GM18517 (cell line): ENCODE measurements at regions not wholly inside any gene's neighbourhood (a gene's known extent, or its start where the extent isn't known, plus 50 kb on each side); places are given as distances from the start of the nearest gene placed in this dataset.
"Not testable (repeated sequence)": the region's sequence is repeated elsewhere in the genome, so short reads cannot be mapped to it uniquely, and the experiment has no call there.

Experiments used
- ATAC-seq: cut with Tn5 transposase; IDR thresholded peaks from one replicate; pipeline ENCODE4 v1.9.1; 2021; ENCODE audit warnings: mild to moderate bottlenecking, moderate library complexity; ENCODE audit not compliant: unreplicated experiment

- ATAC-seq: no peak
Measured at GRCh38 chr7:110412614-110413013, 678.3 kb upstream of the LRRN3 start.

- no peak for ATAC-seq
Measured at GRCh38 chr7:110413038-110413437, 677.9 kb upstream of the LRRN3 start.

GRCh38 chr7:110417611-110418010 is 673.3 kb upstream of the LRRN3 start:
- ATAC-seq: no peak

GRCh38 chr7:110418659-110419280 is 672.2 kb upstream of the LRRN3 start:
- ATAC-seq: no peak

GRCh38 chr7:110420788-110421187 is 670.1 kb upstream of the LRRN3 start:
- no peak for ATAC-seq

GRCh38 chr7:110421490-110422241 is 669.3 kb upstream of the LRRN3 start:
- ATAC-seq: no peak

GRCh38 chr7:110432061-110432553 is 658.8 kb upstream of the LRRN3 start:
- no peak for ATAC-seq

GRCh38 chr7:110438926-110439325 is 652.0 kb upstream of the LRRN3 start:
- not testable (repeated sequence) for ATAC-seq

- peak; percentile 70 for ATAC-seq
Measured at GRCh38 chr7:110442381-110442837, 648.5 kb upstream of the LRRN3 start.

GRCh38 chr7:110446658-110447057 is 644.3 kb upstream of the LRRN3 start:
- no peak for ATAC-seq

- ATAC-seq: no peak
Measured at GRCh38 chr7:110448918-110449317, 642.0 kb upstream of the LRRN3 start.

- no peak for ATAC-seq
Measured at GRCh38 chr7:110454713-110455112, 636.2 kb upstream of the LRRN3 start.

GRCh38 chr7:110461621-110462020 is 629.3 kb upstream of the LRRN3 start:
- no peak for ATAC-seq

GRCh38 chr7:110470420-110470819 is 620.5 kb upstream of the LRRN3 start:
- ATAC-seq: no peak

GRCh38 chr7:110472419-110472818 is 618.5 kb upstream of the LRRN3 start:
- ATAC-seq: not testable (repeated sequence)

GRCh38 chr7:110480964-110481363 is 610.0 kb upstream of the LRRN3 start:
- no peak for ATAC-seq

- ATAC-seq: no peak
Measured at GRCh38 chr7:110483553-110483952, 607.4 kb upstream of the LRRN3 start.

- no peak for ATAC-seq
Measured at GRCh38 chr7:110484356-110484755, 606.6 kb upstream of the LRRN3 start.

- ATAC-seq: no peak
Measured at GRCh38 chr7:110486549-110486948, 604.4 kb upstream of the LRRN3 start.

GRCh38 chr7:110502888-110503465 is 588.0 kb upstream of the LRRN3 start:
- ATAC-seq: no peak

GRCh38 chr7:110507369-110507768 is 583.6 kb upstream of the LRRN3 start:
- ATAC-seq: no peak

GRCh38 chr7:110507832-110508231 is 583.1 kb upstream of the LRRN3 start:
- ATAC-seq: no peak
